Thyroid gland (tissue), 4 donors: ENCODE measurements at regions not wholly inside any gene's neighbourhood (a gene's known extent, or its start where the extent isn't known, plus 50 kb on each side); places are given as distances from the start of the nearest gene placed in this dataset.

ENCODE experiments used
- POLR2A ChIP-seq, 2 donors: fragments of 450-650 bp; IDR thresholded peaks; one replicate each; pipeline ENCODE4 v1.6.1; 2017; ENCODE audit warnings: antibody characterized with exemption in 2 of 2, mild to moderate bottlenecking in 2 of 2, moderate library complexity in 1 of 2
- TF ChIP-seq, protein P1 (sequence below), 6 experiments: fragments of 200-600 bp in 3 of 6; fragments of 450-650 bp in 3 of 6; sonication (generic) in 3 of 6; IDR thresholded peaks; one replicate each; pipeline ENCODE4 v1.5.1; 2016 to 2019; ENCODE audit warnings: antibody characterized with exemption in 6 of 6, mild to moderate bottlenecking in 2 of 6, inconsistent platforms in 1 of 6, moderate library complexity in 1 of 6

DNA sequence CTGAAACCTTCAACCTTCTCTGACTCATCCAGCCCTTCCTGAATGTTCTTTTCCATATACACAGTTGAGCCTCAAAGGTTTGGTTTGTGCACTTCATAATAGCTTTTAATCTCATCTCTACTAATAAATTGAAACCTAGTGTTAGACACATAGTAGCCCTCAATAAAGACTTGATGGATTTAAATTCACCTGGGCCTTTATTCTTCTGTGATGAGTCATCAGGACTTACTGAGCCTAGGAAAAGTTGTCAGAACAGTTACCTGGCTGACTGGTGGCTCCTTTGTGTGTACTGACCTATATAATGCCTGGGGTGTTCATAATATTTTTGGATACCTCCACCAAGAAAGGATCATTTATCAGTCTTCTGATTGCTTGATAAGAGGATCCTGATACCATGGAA lies 86.4 kb upstream of the NTF3 start:
- TF ChIP-seq, protein P1, sequence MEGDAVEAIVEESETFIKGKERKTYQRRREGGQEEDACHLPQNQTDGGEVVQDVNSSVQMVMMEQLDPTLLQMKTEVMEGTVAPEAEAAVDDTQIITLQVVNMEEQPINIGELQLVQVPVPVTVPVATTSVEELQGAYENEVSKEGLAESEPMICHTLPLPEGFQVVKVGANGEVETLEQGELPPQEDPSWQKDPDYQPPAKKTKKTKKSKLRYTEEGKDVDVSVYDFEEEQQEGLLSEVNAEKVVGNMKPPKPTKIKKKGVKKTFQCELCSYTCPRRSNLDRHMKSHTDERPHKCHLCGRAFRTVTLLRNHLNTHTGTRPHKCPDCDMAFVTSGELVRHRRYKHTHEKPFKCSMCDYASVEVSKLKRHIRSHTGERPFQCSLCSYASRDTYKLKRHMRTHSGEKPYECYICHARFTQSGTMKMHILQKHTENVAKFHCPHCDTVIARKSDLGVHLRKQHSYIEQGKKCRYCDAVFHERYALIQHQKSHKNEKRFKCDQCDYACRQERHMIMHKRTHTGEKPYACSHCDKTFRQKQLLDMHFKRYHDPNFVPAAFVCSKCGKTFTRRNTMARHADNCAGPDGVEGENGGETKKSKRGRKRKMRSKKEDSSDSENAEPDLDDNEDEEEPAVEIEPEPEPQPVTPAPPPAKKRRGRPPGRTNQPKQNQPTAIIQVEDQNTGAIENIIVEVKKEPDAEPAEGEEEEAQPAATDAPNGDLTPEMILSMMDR (IDR thresholded peaks at IDR 0.05): no peak
- no peak for TF ChIP-seq POLR2A (IDR thresholded peaks at IDR 0.05)
